ENCODE measurements at regions not wholly inside any gene's neighbourhood (a gene's known extent, or its start where the extent isn't known, plus 50 kb on each side); places are given as distances from the start of the nearest gene placed in this dataset.

DNA sequence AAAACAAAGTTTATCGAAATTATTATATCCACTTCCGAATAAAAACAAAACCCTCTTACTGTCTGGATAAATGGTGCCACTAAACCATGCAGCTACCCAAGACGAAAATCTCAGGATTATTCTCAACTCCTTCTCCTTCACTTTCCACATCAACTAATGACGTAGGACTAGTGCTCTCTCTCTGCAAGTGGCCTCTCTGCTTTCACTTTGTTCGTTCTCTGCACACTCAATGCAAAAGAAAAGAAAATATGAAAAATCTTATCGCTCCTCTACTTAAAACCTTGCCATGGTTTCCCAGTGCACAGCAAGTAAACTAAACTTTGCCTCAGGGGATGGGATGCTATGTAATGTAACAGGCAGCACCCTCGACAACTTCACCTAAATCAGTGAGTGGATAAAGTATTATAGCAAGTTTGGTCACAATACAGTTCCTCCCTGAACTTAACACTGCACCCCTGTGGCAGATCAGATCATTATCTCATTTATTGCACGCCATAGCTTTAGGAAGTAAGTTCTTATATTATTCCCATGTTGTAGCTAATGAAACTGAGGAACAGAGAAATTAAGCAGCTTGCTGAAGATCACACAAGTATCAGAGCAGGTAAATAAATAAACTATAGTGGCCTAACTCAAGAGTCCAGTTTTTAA lies 262.7 kb upstream of the GADL1 start:
- TF ChIP-seq, protein P1, sequence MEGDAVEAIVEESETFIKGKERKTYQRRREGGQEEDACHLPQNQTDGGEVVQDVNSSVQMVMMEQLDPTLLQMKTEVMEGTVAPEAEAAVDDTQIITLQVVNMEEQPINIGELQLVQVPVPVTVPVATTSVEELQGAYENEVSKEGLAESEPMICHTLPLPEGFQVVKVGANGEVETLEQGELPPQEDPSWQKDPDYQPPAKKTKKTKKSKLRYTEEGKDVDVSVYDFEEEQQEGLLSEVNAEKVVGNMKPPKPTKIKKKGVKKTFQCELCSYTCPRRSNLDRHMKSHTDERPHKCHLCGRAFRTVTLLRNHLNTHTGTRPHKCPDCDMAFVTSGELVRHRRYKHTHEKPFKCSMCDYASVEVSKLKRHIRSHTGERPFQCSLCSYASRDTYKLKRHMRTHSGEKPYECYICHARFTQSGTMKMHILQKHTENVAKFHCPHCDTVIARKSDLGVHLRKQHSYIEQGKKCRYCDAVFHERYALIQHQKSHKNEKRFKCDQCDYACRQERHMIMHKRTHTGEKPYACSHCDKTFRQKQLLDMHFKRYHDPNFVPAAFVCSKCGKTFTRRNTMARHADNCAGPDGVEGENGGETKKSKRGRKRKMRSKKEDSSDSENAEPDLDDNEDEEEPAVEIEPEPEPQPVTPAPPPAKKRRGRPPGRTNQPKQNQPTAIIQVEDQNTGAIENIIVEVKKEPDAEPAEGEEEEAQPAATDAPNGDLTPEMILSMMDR (IDR thresholded peaks at IDR 0.05; ENCODE audit: low read depth, low read length) = no peak
- TF ChIP-seq POLR2A (IDR thresholded peaks at IDR 0.05; ENCODE audit: extremely low read depth, insufficient read length) (no peak), MYC (IDR thresholded peaks at IDR 0.05; ENCODE audit: low read depth, low read length) (no peak)
- TF ChIP-seq, protein P2, sequence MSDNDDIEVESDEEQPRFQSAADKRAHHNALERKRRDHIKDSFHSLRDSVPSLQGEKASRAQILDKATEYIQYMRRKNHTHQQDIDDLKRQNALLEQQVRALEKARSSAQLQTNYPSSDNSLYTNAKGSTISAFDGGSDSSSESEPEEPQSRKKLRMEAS (IDR thresholded peaks at IDR 0.05; ENCODE audit: low read depth, low read length) = no peak
